NCI-H446 (cell line): ENCODE measurements at regions not wholly inside any gene's neighbourhood (a gene's known extent, or its start where the extent isn't known, plus 50 kb on each side); places are given as distances from the start of the nearest gene placed in this dataset.
"Not testable (repeated sequence)": the region's sequence is repeated elsewhere in the genome, so short reads cannot be mapped to it uniquely, and the experiment has no call there.

ENCODE experiments used
- DNase-seq, 2 experiments: peaks; one replicate each; lab custom pipeline; 2025; lab: John Stamatoyannopoulos, UW

- DNase-seq = no peak
These were observed 68.4 kb downstream of the ANXA1 start for GRCh38 chr9:73219985-73220626.

DNA sequence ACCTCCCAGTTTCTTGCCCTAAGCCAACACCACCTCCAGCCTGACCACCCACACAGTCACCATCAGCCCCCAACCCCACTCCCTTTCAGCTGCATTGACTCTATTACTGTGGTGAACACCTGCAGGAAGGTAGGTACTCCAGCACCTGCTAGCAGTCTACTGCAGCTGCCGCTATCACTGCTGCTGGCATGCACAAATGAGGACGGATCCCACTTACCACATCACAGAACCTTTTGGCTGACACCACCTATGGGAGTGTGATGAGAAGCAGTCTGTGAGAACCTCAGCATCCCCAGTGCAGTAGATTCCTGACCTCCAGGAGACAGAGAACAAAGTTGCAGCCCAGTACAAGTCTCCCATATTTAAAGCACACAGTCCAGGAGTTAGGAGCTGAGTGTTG lies 71.9 kb downstream of the ANXA1 start:
- DNase-seq = no peak

DNA sequence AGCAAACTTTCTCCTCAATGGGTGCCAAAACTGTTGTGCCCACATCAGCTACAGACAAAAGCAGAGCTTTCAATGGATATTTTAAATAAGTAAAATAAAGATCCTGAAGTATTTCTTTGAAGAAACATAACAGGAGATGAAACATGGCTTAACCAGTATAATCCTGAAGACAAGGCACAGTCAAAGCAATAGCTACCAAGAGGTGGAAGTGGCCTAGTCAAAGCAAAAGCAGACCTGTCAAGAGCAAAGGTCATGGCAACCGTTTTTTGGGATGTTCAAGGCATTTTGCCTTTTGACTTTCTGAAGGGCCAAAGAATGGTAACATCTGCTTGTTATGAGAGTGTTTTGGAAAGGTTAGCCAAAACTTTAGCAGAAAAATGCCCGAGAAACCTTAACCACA lies 77.9 kb downstream of the ANXA1 start:
- DNase-seq = no peak

DNA sequence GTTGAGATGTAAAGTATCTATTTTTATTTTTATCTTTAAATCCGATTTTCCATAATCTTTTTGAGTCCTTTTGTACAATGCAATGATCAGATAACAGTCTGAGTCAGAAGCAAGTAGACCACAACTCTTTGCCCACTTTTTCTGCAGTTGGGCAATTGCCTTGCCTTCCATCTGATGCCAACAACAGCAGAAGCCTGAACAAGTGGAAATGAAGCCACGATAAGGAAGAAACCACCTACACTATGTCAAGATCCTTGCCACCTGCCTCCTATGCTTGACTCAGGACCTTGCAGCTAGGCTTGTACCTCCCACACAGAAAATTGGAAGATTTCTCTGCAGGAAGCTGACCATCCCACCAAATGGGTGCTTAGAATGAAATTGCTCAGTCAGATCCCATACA lies 78.6 kb downstream of the ANXA1 start:
- DNase-seq = no peak

GRCh38 chr9:73231203-73231602 lies 79.5 kb downstream of the ANXA1 start:
- DNase-seq = no peak

DNA sequence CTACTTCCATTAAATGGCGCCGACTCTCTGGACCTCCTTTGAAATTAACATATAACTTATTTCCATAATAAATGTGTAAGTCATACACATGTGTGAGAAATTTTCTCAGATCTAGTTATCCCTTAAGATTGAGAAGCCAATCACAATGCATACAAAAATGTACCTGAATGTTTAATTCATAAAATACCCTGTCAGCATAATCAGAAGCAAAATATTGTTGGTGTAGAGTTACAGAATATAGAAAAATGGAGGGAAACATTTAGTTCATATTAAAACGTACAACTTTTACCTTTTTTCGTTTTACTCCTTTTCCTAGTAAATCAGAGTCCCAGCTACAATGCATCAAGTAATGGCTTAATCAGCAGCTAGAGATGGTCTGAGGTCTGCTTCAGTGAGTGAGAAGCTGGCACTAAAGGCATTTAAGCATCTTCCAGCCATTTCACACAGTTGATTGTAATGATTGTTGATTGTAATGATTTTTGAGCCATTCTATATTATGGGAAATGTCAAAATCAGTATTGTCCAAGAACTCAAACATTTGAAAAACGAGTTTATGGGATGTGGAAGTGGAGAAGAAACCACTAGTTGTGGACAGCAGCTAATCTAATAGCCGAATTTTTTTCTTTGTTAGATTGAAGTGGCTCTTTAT lies 81.8 kb downstream of the ANXA1 start:
- no peak for DNase-seq

- no peak for DNase-seq
These were observed 82.3 kb downstream of the ANXA1 start for GRCh38 chr9:73234008-73234360.

GRCh38 chr9:73237140-73237539 lies 85.5 kb downstream of the ANXA1 start:
- no peak for DNase-seq

DNA sequence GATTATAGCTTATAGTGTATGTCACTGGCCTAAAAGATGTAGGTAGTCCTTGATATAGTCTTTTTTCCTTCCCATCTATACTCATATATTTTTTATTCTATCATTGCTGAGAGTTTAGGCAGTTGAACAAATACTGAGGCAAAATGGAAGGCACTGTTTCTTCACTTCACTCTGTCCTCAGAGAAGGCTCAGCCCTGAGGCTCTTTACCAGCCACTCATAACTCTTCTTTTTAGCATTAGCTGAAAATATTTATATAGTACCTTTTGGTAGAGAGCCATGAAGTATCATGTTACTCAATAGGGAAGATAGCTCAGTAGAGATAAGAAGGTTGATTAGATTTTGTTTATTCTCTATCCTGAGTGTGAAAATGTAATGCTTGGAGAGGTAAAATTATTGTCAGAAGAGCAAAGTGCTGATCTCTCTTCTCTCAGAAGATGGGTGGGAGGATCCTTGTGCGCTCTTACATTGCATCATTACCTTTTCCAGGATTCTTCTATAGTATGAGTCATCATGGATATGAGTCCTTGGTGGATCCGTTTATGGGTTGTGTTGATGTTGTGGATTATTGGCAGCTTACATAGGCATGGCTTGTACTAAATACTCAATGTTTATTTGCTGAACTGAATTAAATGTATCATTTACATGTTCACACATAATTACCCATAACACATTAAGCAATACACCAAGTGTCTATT lies 88.1 kb downstream of the ANXA1 start:
- no peak for DNase-seq

- DNase-seq = no peak
These were observed 91.4 kb downstream of the ANXA1 start for GRCh38 chr9:73243078-73243477.

- DNase-seq = no peak
These were observed 107.5 kb downstream of the ANXA1 start for GRCh38 chr9:73259086-73259696.

DNA sequence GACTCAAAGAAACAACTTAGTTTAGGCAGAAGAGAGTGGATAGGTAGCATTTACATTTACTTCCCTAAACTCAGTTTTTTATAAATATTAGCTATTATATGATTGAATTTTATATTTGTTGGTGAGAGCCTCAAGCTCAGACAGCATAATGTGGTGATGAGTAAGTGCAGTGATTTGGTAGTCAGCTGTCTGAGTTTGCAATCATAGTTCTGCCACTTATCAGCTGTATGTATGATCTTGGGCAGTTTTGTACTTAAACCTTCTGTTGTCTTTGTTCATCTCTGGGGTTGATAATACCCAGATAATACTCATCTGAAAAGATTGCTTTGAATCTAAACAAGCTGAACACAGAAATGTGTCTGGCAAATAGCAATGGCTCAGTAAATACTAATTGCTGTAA lies 108.8 kb downstream of the ANXA1 start:
- DNase-seq = no peak

DNA sequence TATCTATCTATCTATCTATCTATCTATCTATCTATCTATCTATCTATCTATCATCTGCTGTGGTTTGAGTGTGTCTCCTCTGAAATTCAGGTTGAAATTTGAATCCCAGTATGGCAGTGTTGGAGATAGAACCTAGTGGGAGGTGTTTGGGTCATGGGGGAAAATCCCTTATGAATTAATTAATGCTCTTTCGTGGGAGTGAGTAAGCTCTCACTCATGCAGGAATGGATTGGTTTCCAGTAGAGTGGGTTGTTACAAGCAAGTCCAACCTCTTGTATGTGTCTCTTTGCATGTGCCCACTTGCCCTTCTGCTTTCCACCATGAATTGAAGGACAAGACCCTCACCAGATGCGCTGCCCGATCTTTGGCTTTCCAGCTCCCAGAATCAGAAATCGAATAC lies 113.0 kb downstream of the ANXA1 start:
- no peak for DNase-seq

- DNase-seq = no peak
These were observed 114.2 kb downstream of the ANXA1 start for GRCh38 chr9:73265876-73266275.

- DNase-seq = no peak
These were observed 117.9 kb downstream of the ANXA1 start for GRCh38 chr9:73269430-73270101.

- DNase-seq = no peak
These were observed 119.5 kb downstream of the ANXA1 start for GRCh38 chr9:73270967-73271721.

DNA sequence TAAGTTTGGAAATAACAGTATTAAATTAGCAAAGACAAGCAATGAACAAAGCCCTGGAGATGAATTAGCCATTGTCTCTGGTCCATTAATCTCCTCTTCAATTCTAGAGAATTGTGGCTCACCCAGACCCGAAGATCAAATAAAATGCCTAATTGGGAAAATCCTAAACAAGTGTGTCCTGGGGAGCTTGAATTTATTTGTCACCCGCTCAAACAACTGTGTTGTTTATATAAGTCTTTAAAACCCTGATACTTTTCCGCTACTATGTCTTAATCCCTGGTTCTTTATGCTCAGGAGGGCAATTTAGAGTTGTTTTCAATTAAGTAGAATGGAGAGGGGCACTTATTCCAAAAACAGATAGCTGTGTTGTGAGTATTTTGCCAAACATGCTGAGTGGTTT lies 128.4 kb downstream of the ANXA1 start:
- no peak for DNase-seq

DNA sequence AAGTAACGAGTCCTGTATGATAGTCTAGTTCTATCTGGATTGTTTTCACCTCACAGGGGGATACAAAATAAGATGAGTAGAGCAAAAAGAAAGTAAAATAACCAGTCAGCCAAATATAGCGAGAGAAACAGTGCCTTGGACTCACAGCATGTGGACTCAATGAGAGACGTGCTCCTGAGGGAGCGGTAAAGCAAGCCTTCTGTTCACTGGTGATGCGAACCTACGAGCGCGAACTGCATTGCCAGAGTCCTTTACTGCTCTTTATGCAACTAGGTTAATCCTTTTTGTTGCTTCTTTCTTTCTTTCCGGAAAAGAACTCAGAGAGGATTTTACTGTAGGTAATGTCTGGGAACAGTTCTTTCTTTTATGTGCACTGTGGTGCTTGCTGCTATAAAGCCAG lies 132.7 kb downstream of the ANXA1 start:
- no peak for DNase-seq

GRCh38 chr9:73294336-73294735 lies 142.7 kb downstream of the ANXA1 start:
- DNase-seq = no peak

DNA sequence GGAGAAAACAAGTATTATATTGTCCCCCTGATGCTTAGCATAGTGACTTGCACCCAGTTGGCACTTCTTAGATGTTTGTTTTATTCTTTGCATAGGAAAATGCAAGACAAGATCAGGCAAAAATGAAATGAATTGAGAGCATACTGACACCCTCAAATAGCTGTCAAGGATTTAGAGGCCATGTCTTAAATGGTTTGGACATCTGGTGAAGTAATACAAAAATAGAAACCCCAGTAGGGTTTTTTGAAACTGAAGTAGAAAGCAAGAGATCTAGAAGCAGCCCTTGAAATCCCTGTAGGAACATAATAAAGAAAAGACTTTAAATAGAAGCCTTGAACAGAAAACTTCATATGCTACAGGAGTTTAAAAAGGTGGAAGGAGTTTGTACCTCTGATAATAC lies 174.3 kb downstream of the ANXA1 start:
- DNase-seq = no peak

GRCh38 chr9:73327149-73327548 lies 175.5 kb downstream of the ANXA1 start:
- no peak for DNase-seq

DNA sequence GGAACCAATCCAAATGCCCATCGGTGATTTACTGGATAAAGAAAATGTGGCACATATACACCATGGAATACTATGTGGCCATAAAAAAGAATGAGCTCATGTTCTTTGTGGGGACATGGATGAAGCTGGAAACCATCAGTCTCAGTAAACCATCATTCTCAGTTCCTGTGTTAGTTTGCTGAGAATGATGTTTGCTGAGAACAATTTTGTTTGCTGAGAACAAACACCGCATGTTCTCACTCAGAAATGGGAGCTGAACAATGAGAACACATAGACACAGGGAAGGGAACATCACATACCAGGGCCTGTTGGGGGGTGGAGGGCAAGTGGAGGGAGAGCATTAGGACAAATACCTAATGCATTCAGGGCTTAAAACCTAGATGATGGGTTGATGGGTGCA lies 185.5 kb downstream of the ANXA1 start:
- DNase-seq = not testable (repeated sequence)
